Astrocyte of the cerebellum (primary cell): ENCODE measurements at regions not wholly inside any gene's neighbourhood (a gene's known extent, or its start where the extent isn't known, plus 50 kb on each side); places are given as distances from the start of the nearest gene placed in this dataset.

Experiments
- DNase-seq: peaks from one replicate; pipeline ENCODE4 v3.0.0-alpha.2; 2011; ENCODE audit warnings: low read depth
- H3K4me3 ChIP-seq: 2 replicates; pipeline ENCODE4 v1.5.1; 2011; ENCODE audit warnings: mild to moderate bottlenecking, low read depth, low read length, moderate library complexity
- CTCF ChIP-seq: IDR thresholded peaks from 2 replicates; pipeline ENCODE4 v1.5.1; 2012; ENCODE audit warnings: low read length, low read depth, moderate library complexity, mild to moderate bottlenecking; ENCODE audit errors: missing control alignments
- in situ Hi-C: cut with HindIII; loops from 2 replicates; pipeline ENCODE4 v1.10.0; 2017; ENCODE audit warnings: low sequenced_read_pairs

GRCh38 chr16:54442864-54443263 lies 156.3 kb upstream of the IRX3 start:
- DNase-seq, result no peak
- in situ Hi-C loops, result no loop called here
- no peak for TF ChIP-seq CTCF
- no peak overlapping the region for H3K4me3 ChIP-seq

- in situ Hi-C loops, result no loop called here
- no peak overlapping the region for H3K4me3 ChIP-seq
- TF ChIP-seq CTCF, result no peak
- DNase-seq, result no peak
Measured at GRCh38 chr16:54438469-54438868, 151.9 kb upstream of the IRX3 start.

- DNase-seq, result no peak
- no peak overlapping the region for H3K4me3 ChIP-seq
- no peak for TF ChIP-seq CTCF
- in situ Hi-C loops, result no loop called here
Measured at GRCh38 chr16:54437921-54438320, 151.3 kb upstream of the IRX3 start.

- in situ Hi-C loops, result no loop called here
- no peak overlapping the region for H3K4me3 ChIP-seq
- no peak for DNase-seq
- TF ChIP-seq CTCF, result no peak
Measured at GRCh38 chr16:54437401-54437800, 150.8 kb upstream of the IRX3 start.

GRCh38 chr16:54436346-54436745 lies 149.8 kb upstream of the IRX3 start:
- TF ChIP-seq CTCF, result no peak
- in situ Hi-C loops, result no loop called here
- no peak overlapping the region for H3K4me3 ChIP-seq
- no peak for DNase-seq

GRCh38 chr16:54434859-54435258 lies 148.3 kb upstream of the IRX3 start:
- no peak for DNase-seq
- in situ Hi-C loops, result no loop called here
- TF ChIP-seq CTCF, result no peak
- no peak overlapping the region for H3K4me3 ChIP-seq

- no peak overlapping the region for H3K4me3 ChIP-seq
- in situ Hi-C loops, result no loop called here
- TF ChIP-seq CTCF, result no peak
- no peak for DNase-seq
Measured at GRCh38 chr16:54432897-54433229, 146.3 kb upstream of the IRX3 start.
